GM12873 (cell line): ENCODE measurements at regions not wholly inside any gene's neighbourhood (a gene's known extent, or its start where the extent isn't known, plus 50 kb on each side); places are given as distances from the start of the nearest gene placed in this dataset.

Source experiments
- CTCF ChIP-seq: IDR thresholded peaks from 2 replicates; pipeline ENCODE4 v1.5.1; 2012; ENCODE audit warnings: low read depth, mild to moderate bottlenecking, moderate library complexity, low read length, control low read depth; ENCODE audit not compliant: insufficient read depth; ENCODE audit errors: missing control alignments

GRCh38 chr2:109064660-109065390 lies 64.2 kb upstream of the SH3RF3 start:
- TF ChIP-seq CTCF = no peak

DNA sequence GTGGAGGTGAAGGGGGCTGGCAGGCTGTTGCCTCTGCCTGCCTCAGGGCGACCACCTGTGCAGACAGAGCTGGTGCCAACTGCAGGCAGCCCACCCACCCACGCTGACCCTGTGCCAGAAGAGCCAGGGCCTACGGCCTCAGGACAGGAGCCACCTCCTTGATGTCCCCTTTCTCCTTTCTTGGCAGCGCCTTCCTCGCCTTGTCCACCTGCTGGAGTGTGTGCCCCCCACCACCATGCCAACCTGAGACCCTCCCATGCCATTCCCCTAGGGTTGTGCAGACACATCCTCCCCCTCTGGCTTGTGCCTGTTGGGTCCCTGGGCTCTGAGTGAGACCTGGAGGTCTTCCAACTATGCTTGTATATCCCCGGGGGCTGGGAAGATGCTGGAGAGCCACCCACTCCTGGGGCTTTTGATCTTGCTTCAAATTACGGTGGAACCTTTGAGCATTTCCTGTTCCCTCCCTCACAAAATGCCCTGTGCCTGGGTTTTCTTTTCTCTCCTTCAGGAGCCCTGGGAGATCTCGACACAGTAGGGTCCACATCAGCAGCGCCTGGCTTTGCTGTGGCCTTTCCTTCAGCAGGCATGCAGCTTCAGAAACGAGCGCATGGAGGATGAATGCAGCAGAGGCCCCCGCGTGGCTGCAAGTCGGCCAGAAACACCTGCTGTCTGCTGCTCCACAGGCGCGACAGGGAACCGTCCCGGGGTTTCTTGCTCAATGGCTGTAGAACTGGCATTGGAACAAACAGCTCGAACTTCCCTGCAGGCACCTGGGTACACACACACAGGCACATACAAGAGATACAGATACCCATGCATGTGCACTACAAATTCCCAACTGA lies 65.9 kb upstream of the SH3RF3 start:
- TF ChIP-seq CTCF = no peak

GRCh38 chr2:109062145-109062858 lies 66.7 kb upstream of the SH3RF3 start:
- peak; percentile 8 for TF ChIP-seq CTCF

DNA sequence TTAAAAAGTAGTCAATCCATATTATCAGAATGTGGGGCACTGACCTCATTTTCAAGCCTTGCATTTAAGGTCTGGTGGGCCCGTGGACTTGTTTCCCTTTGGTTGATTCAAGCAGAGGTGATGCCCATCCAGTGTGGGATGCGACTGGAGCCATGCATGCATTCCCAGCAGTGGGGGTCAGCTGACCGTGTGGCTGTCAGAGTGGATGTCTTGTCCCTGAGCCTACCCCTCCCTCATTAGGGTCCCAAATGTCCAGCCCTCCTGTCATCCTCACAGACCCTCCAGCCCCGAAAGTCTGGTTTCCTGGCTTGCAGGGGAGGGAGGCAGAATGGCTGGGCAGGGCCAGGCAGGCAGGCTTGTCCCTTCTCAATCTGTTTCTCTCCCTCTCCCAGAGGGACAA lies 67.3 kb upstream of the SH3RF3 start:
- TF ChIP-seq CTCF = no peak

DNA sequence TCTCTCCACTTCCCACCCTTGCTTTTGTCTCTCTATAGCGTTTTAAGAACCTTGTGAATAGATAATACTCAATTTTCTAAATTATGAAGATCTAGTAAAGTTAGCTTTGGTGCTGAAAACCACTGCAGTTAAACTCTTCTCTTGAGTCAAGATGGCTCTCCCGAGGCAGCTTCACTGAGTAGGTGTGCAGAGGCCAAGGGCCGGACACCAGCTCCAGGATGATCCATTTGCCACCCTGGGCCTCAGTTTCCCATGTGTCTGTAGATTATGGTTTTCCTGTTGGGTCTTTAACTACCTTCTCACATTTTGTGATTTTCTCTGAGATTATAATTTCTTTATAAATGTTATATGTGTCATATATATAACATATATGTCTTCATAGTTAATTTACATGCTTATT lies 68.5 kb upstream of the SH3RF3 start:
- TF ChIP-seq CTCF = no peak

GRCh38 chr2:109059474-109060165 lies 69.4 kb upstream of the SH3RF3 start:
- no peak for TF ChIP-seq CTCF
